ENCODE measurements at regions not wholly inside any gene's neighbourhood (a gene's known extent, or its start where the extent isn't known, plus 50 kb on each side); places are given as distances from the start of the nearest gene placed in this dataset.

GRCh38 chr4:31548021-31548420 is 827.9 kb downstream of the PCDH7 start:
- Mint-ChIP-seq H3K27ac (no peak overlapping the region), H3K27me3 (ENCODE audit: low read depth) (no peaks in the 10 kb centered on the region), H3K9me3 (peaks cover 4% of the 10 kb centered on the region), H3K36me3 (ENCODE audit: low read depth) (no peaks in the 10 kb centered on the region), H3K4me1 (ENCODE audit: low read depth) (no peaks in the 10 kb centered on the region), H3K4me3 (no peak overlapping the region)
- CTCF ChIA-PET: no interaction called here
- intact Hi-C loops (cut with micrococcal nuclease): no loop called here
- no peak for DNase-seq

GRCh38 chr4:31548823-31549222 is 828.7 kb downstream of the PCDH7 start:
- H3K27ac Mint-ChIP-seq: no peak overlapping the region
- H3K36me3 Mint-ChIP-seq (ENCODE audit: low read depth): no peaks in the 10 kb centered on the region
- H3K27me3 Mint-ChIP-seq (ENCODE audit: low read depth): no peaks in the 10 kb centered on the region
- intact Hi-C loops (cut with micrococcal nuclease): no loop called here
- H3K9me3 Mint-ChIP-seq: peaks cover 2% of the 10 kb centered on the region
- CTCF ChIA-PET: no interaction called here
- no peaks in the 10 kb centered on the region for H3K4me1 Mint-ChIP-seq (ENCODE audit: low read depth)
- no peak for DNase-seq
- H3K4me3 Mint-ChIP-seq: no peak overlapping the region

- Mint-ChIP-seq H3K9me3 (peaks cover 2% of the 10 kb centered on the region), H3K4me3 (no peak overlapping the region), H3K4me1 (ENCODE audit: low read depth) (no peaks in the 10 kb centered on the region), H3K36me3 (ENCODE audit: low read depth) (no peaks in the 10 kb centered on the region), H3K27ac (no peak overlapping the region), H3K27me3 (ENCODE audit: low read depth) (no peaks in the 10 kb centered on the region)
- CTCF ChIA-PET: no interaction called here
- no peak for DNase-seq
- intact Hi-C loops (cut with micrococcal nuclease): no loop called here
These were observed 829.1 kb downstream of the PCDH7 start for GRCh38 chr4:31549256-31549655.

- CTCF ChIA-PET: no interaction called here
These were observed 837.3 kb downstream of the PCDH7 start for GRCh38 chr4:31557437-31557836.

DNA sequence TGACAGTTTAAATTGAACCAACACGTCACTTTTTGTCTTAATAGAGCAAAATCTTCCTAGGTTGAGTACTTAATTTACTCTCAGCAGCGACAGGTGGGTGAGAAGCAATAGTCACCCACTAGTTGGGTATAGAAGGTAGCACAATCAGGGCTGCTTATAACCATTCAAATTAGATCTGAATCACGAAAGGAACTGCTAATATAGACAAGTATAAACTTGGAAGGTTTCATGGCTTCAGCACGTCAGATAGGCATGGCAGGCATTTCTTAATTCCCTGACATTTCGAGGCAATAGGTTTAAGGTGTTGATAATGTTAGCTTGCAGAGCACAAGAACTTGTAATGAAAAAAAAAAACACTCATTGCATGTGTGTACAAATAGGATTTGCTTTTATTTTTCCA is 853.4 kb downstream of the PCDH7 start:
- Mint-ChIP-seq H3K9me3 (peaks cover 3% of the 10 kb centered on the region), H3K27me3 (ENCODE audit: low read depth) (no peaks in the 10 kb centered on the region), H3K36me3 (ENCODE audit: low read depth) (no peaks in the 10 kb centered on the region), H3K4me3 (no peak overlapping the region), H3K27ac (no peak overlapping the region), H3K4me1 (ENCODE audit: low read depth) (no peaks in the 10 kb centered on the region)
- intact Hi-C loops (cut with micrococcal nuclease): no loop called here
- CTCF ChIA-PET: no interaction called here
- DNase-seq: no peak

More at GRCh38 chr4:31557437-31557836, 837.3 kb downstream of the PCDH7 start:
- H3K27me3 Mint-ChIP-seq (ENCODE audit: low read depth): no peaks in the 10 kb centered on the region
- no peak overlapping the region for H3K4me3 Mint-ChIP-seq
- no peaks in the 10 kb centered on the region for H3K36me3 Mint-ChIP-seq (ENCODE audit: low read depth)
- H3K27ac Mint-ChIP-seq: no peak overlapping the region
- peaks cover 10% of the 10 kb centered on the region for H3K9me3 Mint-ChIP-seq
- DNase-seq: no peak
- intact Hi-C loops (cut with micrococcal nuclease): no loop called here
- H3K4me1 Mint-ChIP-seq (ENCODE audit: low read depth): no peaks in the 10 kb centered on the region

- no peaks in the 10 kb centered on the region for H3K27me3 Mint-ChIP-seq (ENCODE audit: low read depth)
- H3K27ac Mint-ChIP-seq: no peak overlapping the region
- H3K9me3 Mint-ChIP-seq: peaks cover 3% of the 10 kb centered on the region
- no peaks in the 10 kb centered on the region for H3K4me1 Mint-ChIP-seq (ENCODE audit: low read depth)
- no peak for DNase-seq
- no peaks in the 10 kb centered on the region for H3K36me3 Mint-ChIP-seq (ENCODE audit: low read depth)
- intact Hi-C loops (cut with micrococcal nuclease): no loop called here
- H3K4me3 Mint-ChIP-seq: no peak overlapping the region
- CTCF ChIA-PET: no interaction called here
These were observed 855.3 kb downstream of the PCDH7 start for GRCh38 chr4:31575504-31575903.

DNA sequence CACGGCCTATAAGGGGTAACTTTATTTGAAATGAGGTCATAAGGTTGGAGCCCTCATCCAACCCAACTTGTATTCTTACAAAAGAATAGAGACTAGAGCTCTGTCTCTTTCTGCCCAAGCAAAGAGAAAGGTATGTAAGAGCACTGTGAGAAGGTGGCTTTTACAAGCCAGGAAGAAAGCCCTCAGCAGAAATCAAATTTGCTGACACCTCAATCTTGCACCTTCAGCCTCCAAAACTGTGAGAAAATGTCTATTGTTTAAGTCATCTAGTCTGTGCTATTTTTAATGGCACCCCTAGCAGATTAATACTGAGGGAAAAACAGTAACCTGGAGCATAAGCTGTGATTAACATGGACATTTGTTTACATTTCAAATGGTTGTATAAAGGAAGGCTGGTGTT is 860.7 kb downstream of the PCDH7 start:
- Mint-ChIP-seq H3K4me1 (ENCODE audit: low read depth) (no peaks in the 10 kb centered on the region), H3K27me3 (ENCODE audit: low read depth) (no peaks in the 10 kb centered on the region), H3K27ac (no peak overlapping the region), H3K36me3 (ENCODE audit: low read depth) (no peaks in the 10 kb centered on the region), H3K9me3 (no peaks in the 10 kb centered on the region), H3K4me3 (no peak overlapping the region)
- CTCF ChIA-PET: no interaction called here
- DNase-seq: no peak
- intact Hi-C loops (cut with micrococcal nuclease): no loop called here

GRCh38 chr4:31585503-31585902 is 865.3 kb downstream of the PCDH7 start:
- H3K36me3 Mint-ChIP-seq (ENCODE audit: low read depth): no peaks in the 10 kb centered on the region
- CTCF ChIA-PET: no interaction called here
- intact Hi-C loops (cut with micrococcal nuclease): no loop called here
- no peaks in the 10 kb centered on the region for H3K4me1 Mint-ChIP-seq (ENCODE audit: low read depth)
- H3K27me3 Mint-ChIP-seq (ENCODE audit: low read depth): no peaks in the 10 kb centered on the region
- H3K9me3 Mint-ChIP-seq: peaks cover 4% of the 10 kb centered on the region
- no peak for DNase-seq
- no peak overlapping the region for H3K27ac Mint-ChIP-seq
- no peak overlapping the region for H3K4me3 Mint-ChIP-seq

- intact Hi-C loops (cut with micrococcal nuclease): no loop called here
- Mint-ChIP-seq H3K4me3 (no peak overlapping the region), H3K4me1 (ENCODE audit: low read depth) (no peaks in the 10 kb centered on the region), H3K9me3 (peaks cover 6% of the 10 kb centered on the region), H3K27me3 (ENCODE audit: low read depth) (no peaks in the 10 kb centered on the region), H3K27ac (no peak overlapping the region), H3K36me3 (ENCODE audit: low read depth) (no peaks in the 10 kb centered on the region)
- DNase-seq: no peak
- CTCF ChIA-PET: no interaction called here
These were observed 872.1 kb downstream of the PCDH7 start for GRCh38 chr4:31592293-31592692.

GRCh38 chr4:31595496-31595895 is 875.3 kb downstream of the PCDH7 start:
- Mint-ChIP-seq H3K36me3 (ENCODE audit: low read depth) (no peaks in the 10 kb centered on the region), H3K4me1 (ENCODE audit: low read depth) (no peaks in the 10 kb centered on the region), H3K27ac (no peak overlapping the region), H3K4me3 (no peak overlapping the region), H3K9me3 (peaks cover 2% of the 10 kb centered on the region), H3K27me3 (ENCODE audit: low read depth) (no peaks in the 10 kb centered on the region)
- CTCF ChIA-PET: no interaction called here
- no peak for DNase-seq
- intact Hi-C loops (cut with micrococcal nuclease): no loop called here

- H3K9me3 Mint-ChIP-seq: peaks cover 2% of the 10 kb centered on the region
- no peak for DNase-seq
- no peak overlapping the region for H3K4me3 Mint-ChIP-seq
- H3K36me3 Mint-ChIP-seq (ENCODE audit: low read depth): no peaks in the 10 kb centered on the region
- H3K27me3 Mint-ChIP-seq (ENCODE audit: low read depth): no peaks in the 10 kb centered on the region
- no peak overlapping the region for H3K27ac Mint-ChIP-seq
- CTCF ChIA-PET: no interaction called here
- intact Hi-C loops (cut with micrococcal nuclease): no loop called here
- H3K4me1 Mint-ChIP-seq (ENCODE audit: low read depth): no peaks in the 10 kb centered on the region
These were observed 878.5 kb downstream of the PCDH7 start for GRCh38 chr4:31598639-31599038.

GRCh38 chr4:31601793-31602192 is 881.6 kb downstream of the PCDH7 start:
- H3K36me3 Mint-ChIP-seq (ENCODE audit: low read depth): no peaks in the 10 kb centered on the region
- no peak overlapping the region for H3K27ac Mint-ChIP-seq
- no peak for DNase-seq
- no peak overlapping the region for H3K4me3 Mint-ChIP-seq
- no peaks in the 10 kb centered on the region for H3K4me1 Mint-ChIP-seq (ENCODE audit: low read depth)
- peaks cover 2% of the 10 kb centered on the region for H3K9me3 Mint-ChIP-seq
- intact Hi-C loops (cut with micrococcal nuclease): no loop called here
- H3K27me3 Mint-ChIP-seq (ENCODE audit: low read depth): no peaks in the 10 kb centered on the region
- CTCF ChIA-PET: no interaction called here

GRCh38 chr4:31613946-31614623 is 893.9 kb downstream of the PCDH7 start:
- intact Hi-C loops (cut with micrococcal nuclease): no loop called here
- no peaks in the 10 kb centered on the region for H3K27me3 Mint-ChIP-seq (ENCODE audit: low read depth)

GRCh38 chr4:31617667-31618066 is 897.5 kb downstream of the PCDH7 start:
- intact Hi-C loops (cut with micrococcal nuclease): no loop called here
- CTCF ChIA-PET: no interaction called here
- Mint-ChIP-seq H3K4me3 (no peak overlapping the region), H3K27me3 (ENCODE audit: low read depth) (no peaks in the 10 kb centered on the region), H3K9me3 (peaks cover 1% of the 10 kb centered on the region), H3K27ac (no peak overlapping the region), H3K36me3 (ENCODE audit: low read depth) (no peaks in the 10 kb centered on the region), H3K4me1 (ENCODE audit: low read depth) (no peaks in the 10 kb centered on the region)
- DNase-seq: no peak

More at GRCh38 chr4:31613946-31614623, 893.9 kb downstream of the PCDH7 start:
- Mint-ChIP-seq H3K36me3 (ENCODE audit: low read depth) (no peaks in the 10 kb centered on the region), H3K4me3 (no peak overlapping the region), H3K9me3 (peaks cover 6% of the 10 kb centered on the region), H3K4me1 (ENCODE audit: low read depth) (no peaks in the 10 kb centered on the region), H3K27ac (no peak overlapping the region)
- CTCF ChIA-PET: no interaction called here
- DNase-seq: no peak
